HuH-7.5 (cell line): ENCODE measurements at regions not wholly inside any gene's neighbourhood (a gene's known extent, or its start where the extent isn't known, plus 50 kb on each side); places are given as distances from the start of the nearest gene placed in this dataset.
"Not testable (repeated sequence)": the region's sequence is repeated elsewhere in the genome, so short reads cannot be mapped to it uniquely, and the experiment has no call there.

Experiments used
- DNase-seq: peaks from one replicate; pipeline ENCODE4 v3.0.0; 2011; ENCODE audit warnings: low spot score

DNA sequence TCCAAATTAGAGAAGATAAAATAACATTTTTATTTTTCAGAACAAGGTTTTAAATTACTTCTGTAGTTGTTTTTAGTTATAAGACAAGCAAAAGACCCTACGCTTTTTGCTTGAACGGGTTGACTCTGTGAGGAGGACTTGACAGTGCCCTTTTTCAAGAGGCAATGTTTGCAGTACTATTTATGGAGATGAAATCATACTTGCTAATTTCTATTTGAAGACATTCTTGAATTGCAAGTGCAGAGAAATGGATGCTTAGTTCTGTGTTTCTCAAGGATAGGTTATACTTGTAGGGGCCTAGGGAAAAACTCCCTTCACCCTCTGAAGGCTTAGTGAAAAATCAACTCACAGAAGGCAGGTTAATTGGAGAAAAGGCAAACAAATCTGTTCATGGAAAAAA, 1229.5 kb downstream of the REEP3 start:
- no peak for DNase-seq

DNA sequence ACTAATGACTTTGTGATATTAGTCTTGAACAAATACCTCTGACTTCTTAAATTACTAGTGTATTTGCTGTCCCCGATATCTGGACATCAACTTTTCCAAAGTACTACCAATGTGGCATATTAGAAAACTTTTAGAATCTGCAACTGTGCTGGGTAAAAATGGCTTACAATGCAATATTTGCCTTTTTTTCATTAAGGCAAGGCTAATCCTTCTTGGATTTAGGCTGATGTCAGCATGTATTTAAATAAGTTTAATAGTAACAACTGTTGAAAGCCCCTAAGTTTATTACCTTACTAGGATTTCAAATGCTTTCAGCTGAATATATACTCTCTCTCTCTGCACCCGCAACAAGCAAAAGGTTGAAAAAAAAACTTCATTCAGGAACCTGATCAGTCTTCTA, 1232.3 kb downstream of the REEP3 start:
- DNase-seq, result no peak

DNA sequence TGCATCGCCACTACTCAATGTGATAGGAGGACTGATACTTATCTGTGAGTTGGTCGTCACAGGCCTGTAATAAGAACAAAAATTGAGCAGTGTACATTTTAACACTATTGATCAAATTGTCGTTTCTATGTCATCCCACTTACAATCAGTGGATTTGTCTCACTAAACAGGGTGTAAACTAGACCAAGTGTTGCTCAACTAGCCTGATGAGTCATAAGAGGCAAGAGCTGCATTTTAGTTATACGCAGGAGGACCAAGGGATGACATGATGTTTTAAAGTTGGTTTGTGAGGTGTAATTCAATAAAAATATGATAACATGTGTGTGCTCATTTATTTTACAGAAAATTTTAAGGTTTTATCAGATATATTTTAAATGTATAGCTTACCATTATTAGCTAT, 1239.2 kb downstream of the REEP3 start:
- DNase-seq, result no peak

DNA sequence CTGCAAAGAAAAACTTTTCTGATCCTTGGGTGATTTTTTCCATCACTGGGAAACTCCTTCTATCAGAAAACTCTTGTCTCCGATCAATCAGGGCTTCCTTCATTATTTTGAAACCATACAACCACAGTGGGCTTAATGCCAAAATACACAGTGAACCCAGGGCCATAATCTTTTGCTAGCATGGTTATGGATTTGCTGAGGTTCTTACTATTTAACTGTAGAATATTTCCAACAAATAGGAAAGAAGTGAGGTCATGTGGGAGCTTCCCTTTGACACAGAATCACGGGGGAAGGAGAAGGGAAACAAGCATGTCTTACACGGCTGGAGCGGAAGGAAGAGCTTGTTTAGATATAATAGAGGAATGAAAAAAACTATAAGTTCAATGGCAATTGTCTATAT, 1241.7 kb downstream of the REEP3 start:
- no peak for DNase-seq

DNA sequence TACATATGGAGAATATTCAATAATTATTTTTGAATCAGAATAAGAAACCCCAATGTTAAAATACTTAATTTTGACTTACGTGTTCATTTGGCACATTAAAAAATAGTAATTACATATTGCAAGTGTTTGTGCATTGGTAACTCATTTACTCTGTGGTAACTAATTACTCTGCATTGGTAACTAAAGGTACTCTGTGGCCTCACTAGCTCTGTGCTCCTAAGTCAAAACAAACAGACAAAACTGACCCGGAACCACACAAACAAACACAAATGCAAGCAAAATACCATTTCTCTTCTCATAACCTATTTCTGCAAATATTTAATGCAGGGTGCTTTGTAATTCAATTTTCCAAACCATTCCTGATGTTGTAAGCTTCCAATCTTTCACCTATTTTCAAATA, 1244.3 kb downstream of the REEP3 start:
- DNase-seq, result no peak

DNA sequence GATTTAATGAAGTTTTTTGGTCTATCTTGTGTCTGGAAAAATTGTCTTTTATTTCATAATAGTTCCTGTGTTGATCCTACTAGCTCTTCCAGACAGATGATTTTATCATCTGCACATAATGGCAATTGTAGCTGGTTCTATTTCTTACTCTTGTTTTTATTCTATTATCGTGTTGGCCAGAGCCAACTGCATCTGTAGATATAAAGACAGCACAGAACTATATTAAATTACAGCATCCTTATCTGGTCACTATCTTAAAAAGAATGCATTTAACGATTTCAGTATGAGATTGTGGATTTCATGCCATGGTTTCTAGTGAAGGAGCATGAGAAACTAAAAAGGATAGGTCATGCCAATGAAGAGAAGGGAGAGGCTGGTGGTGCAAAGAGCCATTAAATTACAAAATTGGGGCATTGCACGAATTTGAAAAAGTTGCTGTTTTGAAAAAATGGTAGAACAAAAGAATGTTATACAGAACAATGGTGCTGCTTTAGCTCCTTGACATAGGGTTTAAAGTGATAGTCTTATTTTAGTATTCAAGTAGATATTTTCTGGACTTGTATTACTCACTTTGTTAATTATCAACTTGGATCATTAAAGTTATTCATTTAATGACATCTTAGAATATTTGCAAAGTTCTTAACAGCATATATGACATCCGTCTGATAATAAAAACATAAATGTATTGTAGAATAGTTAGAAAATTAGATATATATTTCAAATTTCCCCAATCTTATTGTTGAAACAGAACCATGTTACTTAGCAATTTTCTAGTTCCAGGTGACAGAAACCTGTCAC, 1250.3 kb downstream of the REEP3 start:
- no peak for DNase-seq

DNA sequence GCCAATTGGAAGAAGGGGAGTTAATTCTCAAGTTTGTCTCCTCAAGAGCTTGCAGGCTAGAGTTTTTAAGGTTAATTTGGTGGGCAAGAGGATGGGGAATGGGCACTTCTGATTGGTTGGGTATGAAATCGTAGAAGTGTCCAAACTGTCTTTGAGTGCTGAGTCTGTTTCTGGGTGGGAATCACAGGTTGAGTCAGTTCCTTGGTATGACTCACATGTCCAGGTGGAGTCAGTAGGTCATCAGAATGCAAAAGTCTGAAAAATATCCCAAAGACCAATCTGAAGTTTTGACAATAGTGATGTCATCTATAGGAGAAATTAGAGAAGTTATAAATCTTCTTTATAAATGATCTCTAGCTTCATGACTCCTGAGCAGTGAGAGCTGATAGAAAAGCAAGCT, 1252.2 kb downstream of the REEP3 start:
- no peak for DNase-seq

DNA sequence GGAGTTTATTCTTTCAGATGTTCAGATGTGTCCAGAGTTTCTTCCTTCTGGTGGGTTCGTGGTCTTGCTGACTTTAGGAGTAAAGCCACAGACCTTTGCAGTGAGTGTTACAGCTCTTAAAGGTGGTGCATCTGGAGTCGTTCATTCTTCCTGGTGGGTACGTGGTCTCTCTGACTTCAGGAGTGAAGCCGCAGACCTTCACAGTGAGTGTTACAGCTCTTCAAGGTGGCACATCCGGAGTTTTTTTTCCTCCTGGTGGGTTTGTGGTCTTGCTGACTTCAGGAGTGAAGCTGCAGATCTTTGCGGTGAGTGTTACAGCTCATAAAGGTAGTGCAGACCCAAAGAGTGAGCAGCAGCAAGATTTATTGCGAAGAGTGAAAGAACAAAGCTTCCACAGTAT, 1263.2 kb downstream of the REEP3 start:
- DNase-seq, result not testable (repeated sequence)

DNA sequence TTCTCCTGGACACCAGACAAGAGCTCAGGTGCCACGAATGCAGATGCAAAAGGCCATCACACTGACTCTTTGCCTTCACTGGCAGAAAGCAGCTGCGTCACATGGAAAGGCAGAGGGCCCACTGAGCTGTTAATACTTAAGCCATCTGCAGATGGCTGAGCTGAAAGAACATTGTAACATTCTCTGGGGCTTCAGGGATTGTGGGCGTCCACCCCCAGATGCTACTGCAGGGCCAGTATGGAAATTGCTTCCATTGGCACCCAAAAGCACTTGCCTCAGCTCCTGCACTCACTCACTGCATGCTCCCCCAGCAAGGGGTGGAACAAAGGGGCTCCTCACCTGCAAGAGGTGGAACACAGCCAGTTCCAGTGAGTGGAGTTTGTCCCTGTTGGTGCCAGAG, 1264.6 kb downstream of the REEP3 start:
- DNase-seq, result no peak

DNA sequence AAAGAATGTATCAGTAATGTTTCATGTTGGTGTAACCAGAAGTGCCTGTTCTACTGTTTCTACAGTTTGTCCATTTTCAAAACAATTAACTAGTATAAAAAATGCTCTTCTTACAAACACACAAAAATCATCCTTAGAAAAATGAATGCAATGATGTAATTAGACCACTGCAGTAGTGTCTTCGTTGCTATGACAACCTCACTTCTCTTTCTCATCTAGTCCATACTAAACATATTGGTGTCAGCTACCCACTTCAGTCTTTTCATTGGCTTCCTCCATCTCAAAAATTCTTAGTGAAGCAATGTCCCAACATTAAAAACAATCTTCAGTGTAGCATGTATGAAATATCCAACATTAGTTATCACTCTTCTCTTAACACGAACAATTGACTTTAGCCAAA, 1265.8 kb downstream of the REEP3 start:
- DNase-seq, result no peak

DNA sequence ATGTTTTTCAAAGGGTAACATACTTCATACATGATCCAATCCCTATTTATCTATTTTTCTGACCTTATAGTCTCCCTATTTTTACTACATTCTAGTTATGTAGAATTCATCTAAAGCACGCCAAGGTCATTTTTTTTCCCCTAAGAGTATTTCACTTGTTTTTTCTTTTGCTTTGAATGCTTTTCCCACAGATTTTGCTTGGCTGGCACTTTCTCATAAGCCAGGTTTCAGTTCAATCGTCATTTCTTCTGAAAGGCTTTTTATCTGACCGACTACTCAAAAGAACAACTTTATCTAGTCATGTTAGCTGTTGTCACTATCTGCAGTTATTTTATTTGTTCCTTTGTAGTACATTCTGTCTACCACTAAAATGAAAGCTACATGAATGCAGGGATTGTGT, 1274.6 kb downstream of the REEP3 start:
- no peak for DNase-seq

DNA sequence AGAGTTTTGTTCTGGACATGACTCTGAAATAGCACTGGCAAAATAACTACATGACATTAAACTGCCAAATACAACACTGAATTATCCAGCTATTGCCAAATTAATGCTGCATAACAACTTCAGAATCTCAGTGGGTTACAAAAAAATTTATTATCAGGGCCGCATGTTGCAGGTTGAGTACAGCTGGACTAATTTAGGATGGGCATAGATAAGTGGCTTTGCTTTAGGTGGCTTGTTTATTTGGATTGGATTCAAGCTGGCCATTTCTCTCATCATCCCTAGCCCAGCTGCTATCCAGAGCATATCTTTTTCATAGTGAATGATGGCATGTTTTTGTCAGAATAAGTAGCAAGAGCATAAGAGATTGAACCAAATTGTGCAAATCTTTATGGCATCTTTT, 1277.1 kb downstream of the REEP3 start:
- DNase-seq, result no peak

DNA sequence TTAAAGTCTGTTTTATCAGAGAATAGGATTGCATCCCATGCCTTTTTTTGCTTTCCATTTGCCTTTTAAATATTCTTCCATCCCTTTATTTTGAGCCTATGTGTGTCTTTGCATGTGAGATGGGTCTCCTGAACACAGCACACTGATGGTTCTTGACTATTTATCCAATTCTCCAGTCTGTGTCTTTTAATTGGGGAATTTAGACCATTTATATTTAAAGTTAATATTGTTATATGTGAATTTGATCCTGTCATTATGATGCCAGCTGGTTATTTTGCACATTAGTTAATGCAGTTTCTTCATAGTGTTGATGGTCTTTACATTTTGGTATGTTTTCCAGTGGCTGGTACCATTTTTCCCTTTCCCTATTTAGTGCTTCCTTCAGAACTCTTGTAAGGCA, 1287.0 kb downstream of the REEP3 start:
- DNase-seq, result not testable (repeated sequence)

DNA sequence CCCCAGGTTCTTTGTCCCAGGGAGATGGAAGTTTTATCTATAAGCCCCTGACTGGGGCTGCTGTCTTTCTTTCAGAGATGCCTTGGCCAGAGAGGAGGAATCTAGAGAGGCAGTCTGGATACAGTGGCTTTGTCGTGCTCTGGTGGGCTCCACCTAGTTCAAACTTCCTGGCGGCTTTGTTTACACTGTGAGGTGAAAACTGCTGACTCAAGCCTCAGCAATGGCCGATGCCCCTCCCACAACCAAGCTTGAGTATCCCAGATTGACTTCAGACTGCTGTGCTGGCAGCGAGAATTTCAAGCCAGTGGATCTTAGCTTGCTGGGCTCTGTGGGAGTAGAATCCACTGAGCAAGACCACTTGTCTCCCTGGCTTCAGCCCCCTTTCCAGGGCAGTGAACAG, 1288.8 kb downstream of the REEP3 start:
- not testable (repeated sequence) for DNase-seq

DNA sequence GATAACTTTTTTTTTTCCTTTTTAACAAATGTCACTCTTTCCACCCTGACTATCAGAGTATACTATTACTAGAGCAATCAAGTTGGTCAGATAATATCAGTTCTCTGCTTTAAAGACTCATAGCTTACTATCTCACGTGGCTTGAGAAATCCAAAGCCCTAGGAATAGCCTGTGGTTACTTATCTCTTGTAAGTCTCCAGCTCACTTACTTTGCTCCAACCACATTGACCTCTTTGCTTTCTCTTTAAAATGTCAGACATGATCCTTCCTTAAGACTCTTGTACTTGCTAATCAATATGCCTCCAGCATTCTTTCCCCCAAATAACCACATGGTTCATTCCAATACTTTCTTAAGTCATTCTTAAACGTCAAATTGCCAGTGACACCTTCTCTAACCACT, 1292.2 kb downstream of the REEP3 start:
- no peak for DNase-seq

DNA sequence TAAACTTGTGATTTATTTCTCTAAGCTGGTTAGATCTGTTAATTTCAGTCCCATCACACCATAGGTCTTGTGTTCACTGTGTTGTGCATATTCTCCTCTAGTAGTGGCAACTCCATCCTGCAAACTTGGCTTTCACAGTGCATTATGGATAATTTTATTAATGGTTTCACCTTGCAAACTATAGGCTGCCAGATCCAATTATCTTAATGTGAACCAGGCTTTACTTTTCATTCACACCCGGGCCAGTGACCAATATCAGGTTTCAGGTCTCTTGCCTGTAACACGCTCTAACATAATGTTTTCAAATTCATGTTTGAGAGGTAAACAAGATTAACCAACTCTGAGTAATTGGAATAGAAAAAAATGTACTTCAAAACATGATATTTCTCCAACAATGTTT, 1293.0 kb downstream of the REEP3 start:
- DNase-seq, result no peak

DNA sequence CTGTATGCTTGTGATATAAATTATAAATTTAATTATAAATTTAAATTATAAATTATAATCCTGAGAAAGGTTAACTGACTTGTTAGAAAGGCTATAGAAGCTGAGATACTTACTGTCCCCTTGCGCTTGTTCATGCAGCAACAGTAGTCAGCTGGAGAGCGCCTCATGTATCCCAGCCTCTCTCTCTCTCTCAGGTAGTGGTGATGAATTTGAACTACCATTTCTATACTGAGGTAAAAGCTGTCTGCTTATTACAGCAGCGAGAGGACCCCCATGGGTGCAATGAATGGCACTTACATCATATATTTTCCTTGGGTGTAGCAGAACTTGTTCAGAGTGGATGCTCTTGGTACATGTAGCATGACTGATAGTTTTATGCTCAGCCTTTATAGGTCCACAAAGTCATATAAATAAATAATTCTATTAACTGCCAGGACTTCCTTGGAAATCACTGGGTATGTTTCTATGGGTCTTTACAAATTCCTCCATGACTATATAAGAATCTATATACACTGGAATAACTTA, 1308.7 kb downstream of the REEP3 start:
- DNase-seq, result no peak

DNA sequence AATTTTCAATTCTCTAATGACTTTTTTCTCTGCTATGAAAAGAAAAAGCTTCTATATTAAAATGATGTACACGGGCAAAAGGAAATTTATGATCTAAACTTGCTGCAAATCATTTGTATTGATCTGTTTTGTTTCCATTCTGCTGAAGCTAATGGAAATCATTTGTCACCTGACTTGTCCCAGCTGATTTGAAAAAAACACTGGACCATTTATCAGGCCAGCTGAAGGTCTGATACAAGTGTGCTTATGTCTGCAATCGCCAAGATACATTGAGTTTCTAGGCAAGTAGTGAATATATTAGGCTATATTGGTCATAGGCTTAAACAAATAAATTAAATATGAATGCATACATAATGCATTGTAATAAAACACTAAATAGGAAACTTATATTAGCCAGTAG, 1309.7 kb downstream of the REEP3 start:
- no peak for DNase-seq

DNA sequence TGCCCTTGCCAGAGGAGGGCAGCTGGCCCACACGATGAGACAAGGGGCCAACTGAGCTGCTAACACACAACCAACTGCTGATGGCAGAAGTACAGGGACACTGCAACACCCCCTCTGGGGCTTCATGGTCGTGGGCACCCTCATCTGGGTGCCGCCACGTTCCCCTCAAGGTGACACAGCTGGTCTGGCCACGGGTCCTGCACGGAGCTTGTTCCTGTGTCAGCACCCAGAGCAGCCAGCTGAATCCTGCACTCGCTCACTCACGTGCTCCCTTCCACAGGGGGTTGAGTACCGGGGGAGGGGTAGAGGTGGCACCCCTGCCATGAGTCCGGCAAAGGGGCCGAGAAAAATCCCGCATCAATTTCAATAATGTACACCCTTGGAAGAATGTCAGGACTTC, 1319.1 kb downstream of the REEP3 start:
- DNase-seq, result no peak

DNA sequence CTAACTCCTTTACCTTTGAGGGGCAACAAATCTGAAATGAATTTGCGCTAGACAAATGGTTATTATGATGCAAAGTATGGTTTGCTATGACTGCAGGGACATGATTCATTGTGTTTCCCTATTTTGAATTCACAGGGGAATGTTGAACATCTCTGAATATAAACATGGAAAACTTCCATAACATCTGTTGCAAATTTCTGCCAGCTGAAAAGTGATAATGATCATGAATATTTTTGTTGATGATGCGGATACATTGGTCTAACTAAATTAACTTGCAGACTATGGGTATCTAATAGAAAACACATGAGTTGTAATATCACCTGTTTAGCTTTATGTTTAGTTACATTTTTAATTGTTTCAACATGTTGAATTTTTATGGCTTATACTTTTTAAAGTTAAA, 1325.5 kb downstream of the REEP3 start:
- no peak for DNase-seq

DNA sequence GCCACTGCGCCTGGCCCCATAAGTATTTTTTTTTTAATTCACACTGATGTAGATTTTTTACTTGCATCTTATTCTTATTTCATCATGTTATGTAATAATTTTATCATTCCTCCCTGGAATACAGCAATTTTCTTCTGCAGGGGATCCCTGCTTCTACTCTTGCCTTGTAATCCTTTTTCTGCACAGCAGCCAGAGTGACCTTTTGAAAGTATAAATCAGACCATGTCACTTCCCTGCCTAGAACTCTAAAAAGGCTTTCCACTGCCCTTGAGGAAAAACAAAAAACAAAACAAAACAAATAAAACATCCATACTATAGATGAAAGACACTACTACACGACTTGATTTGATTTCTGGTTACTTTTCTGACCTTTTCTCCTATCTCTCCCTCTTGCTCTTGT, 1334.7 kb downstream of the REEP3 start:
- no peak for DNase-seq

DNA sequence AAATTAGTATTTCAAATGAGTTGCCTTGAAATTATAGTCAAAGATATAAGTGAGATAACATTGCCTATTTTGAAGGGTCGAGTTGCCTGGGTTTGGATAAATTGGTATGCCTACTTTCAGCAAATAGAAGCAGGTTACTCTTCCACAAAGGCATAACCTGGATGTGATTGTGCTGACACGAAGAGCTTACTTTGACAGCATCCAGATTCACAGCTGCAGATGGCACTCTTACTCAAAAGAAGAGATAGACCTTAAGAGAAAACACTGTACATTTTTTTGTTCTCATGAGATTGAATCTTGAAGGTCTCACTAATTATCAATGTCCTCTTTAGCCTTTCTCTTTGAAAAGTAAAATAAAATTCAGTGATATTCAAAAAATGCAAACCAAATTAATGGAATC, 1338.7 kb downstream of the REEP3 start:
- no peak for DNase-seq

DNA sequence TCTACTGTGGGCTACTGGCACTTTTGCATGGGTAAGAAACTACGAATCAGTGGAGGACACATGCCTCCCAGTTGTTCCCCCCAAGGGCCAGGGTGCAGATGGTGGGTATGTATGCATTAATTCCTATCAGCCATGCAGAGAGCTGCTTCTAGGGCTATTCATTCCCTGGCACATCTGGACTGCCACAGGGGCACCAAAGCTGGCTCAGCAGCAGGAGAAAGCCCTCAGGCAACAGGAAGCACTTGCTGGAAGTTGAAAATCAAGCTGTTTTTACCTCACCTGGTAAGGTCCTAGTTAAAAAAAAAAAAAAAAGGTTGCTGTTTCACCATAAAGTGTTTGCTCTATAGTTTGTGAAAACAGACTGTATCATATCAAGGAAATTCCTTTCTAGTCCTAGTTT, 1342.6 kb downstream of the REEP3 start:
- no peak for DNase-seq

DNA sequence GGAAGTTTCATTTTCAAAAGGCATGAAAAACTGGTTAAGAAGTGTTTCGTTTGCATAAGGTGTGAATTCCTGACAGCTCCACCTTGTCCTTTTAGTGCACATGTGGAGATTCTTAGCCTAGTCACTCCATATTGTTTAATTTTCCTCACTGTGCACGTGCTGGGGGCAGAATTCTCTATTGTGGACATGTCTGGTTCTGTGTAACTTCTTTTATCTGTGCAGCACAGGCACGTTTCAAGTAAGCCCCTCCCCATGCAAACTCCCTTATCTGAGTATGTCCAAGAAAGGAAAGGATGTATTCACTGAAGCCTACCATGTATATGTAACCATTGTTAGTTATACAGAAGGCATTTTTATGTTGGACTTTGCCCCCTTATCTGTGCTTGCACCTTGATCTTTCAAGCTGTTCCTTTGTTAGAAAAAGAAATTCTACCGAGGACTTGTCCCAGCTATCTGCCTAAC, 1346.3 kb downstream of the REEP3 start:
- no peak for DNase-seq
